ENCODE measurements at regions not wholly inside any gene's neighbourhood (a gene's known extent, or its start where the extent isn't known, plus 50 kb on each side); places are given as distances from the start of the nearest gene placed in this dataset.
"Not testable (repeated sequence)": the region's sequence is repeated elsewhere in the genome, so short reads cannot be mapped to it uniquely, and the experiment has no call there.

DNA sequence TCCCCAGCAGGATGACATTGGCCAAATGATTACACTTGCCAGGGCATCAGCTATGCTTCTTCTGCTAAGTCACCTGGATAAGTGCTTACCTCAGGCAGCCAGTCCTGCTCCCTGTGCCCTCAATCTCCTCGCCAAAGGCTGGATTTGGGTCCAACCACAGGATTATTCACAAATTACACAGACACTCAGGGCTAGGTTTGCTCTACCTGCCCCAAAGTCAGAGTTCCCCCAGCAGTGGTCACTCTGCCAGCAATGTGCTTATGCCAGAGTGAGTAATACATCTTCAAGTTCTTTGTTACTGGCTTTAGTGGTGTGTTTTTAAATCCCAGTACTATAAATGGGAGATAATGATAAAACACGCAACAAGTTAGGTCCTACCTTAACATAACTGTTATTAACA lies 189.7 kb upstream of the SEMA3D start:
- TF ChIP-seq, protein P1, sequence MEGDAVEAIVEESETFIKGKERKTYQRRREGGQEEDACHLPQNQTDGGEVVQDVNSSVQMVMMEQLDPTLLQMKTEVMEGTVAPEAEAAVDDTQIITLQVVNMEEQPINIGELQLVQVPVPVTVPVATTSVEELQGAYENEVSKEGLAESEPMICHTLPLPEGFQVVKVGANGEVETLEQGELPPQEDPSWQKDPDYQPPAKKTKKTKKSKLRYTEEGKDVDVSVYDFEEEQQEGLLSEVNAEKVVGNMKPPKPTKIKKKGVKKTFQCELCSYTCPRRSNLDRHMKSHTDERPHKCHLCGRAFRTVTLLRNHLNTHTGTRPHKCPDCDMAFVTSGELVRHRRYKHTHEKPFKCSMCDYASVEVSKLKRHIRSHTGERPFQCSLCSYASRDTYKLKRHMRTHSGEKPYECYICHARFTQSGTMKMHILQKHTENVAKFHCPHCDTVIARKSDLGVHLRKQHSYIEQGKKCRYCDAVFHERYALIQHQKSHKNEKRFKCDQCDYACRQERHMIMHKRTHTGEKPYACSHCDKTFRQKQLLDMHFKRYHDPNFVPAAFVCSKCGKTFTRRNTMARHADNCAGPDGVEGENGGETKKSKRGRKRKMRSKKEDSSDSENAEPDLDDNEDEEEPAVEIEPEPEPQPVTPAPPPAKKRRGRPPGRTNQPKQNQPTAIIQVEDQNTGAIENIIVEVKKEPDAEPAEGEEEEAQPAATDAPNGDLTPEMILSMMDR (conservative IDR thresholded peaks at IDR 0.05), result no peak
- H3K27ac ChIP-seq, result no peak overlapping the region

DNA sequence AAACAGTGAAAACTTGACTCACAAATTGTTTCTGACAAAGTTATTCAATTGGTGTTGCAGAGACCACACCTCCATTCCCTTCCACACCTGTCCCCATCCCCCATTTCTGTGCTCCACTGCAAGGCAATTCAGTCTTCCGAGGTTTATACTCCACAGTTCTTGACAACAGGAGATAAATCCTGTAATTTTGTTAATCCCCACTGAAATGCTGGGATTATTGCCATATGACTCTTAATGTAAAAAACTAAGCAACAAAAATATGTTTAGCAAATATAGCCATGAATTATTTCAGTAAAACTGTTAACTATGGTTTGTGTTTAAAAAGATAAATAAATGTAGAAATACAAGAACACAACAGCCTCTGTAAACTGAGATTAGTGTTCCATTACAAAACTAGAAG lies 170.1 kb upstream of the SEMA3D start:
- TF ChIP-seq, protein P1 (conservative IDR thresholded peaks at IDR 0.05), result no peak
- H3K27ac ChIP-seq, result no peak overlapping the region

DNA sequence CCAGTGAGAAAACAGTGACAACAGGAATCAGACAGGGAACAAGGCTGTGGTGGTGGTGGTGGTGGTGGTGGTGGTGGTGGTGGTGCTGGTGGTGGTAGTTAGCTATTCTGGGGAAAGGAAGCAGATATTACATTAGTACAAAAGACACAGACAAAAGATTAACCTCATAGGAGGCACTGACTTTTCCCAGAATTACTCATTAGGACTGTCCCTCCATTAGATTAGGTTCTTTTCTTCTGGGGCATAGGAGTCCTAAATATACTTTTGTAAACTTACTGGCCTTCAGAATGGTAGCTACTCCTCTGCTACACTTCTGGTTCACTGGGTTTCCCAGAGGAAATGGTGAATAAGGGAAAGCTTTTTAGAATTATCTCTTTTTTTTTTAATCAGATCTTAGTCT lies 156.6 kb upstream of the SEMA3D start:
- peak overlapping the region; percentile 41; the same call in 1 of the 2 replicates for H3K27ac ChIP-seq
- TF ChIP-seq, protein P1 (conservative IDR thresholded peaks at IDR 0.05), result no peak

GRCh38 chr7:85342781-85343180 lies 155.9 kb upstream of the SEMA3D start:
- TF ChIP-seq, protein P1 (conservative IDR thresholded peaks at IDR 0.05), result no peak
- peak overlapping the region; percentile 41; the same call in 1 of the 2 replicates for H3K27ac ChIP-seq

- TF ChIP-seq, protein P1 (conservative IDR thresholded peaks at IDR 0.05), result no peak
- no peak overlapping the region; the same call in 1 of the 2 replicates for H3K27ac ChIP-seq
Observed at GRCh38 chr7:85341973-85342372, 155.1 kb upstream of the SEMA3D start.

DNA sequence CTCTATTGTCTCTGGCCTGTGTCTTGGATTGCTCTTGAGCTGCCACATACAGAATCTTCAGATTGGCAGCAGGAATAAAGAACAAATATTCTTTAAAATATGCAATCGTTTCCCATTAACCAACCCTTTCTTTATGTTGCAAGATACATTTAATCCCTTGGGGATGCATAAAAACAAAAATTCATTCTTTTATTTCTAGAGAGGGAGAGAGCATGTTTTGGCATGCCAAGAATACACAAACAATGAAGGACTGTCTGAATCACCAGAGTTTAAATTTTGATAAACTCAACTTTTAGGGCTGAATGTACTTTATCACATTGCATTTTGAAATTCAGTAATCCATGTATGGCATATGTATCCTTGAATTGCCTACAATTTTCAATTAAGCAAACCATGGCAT lies 154.3 kb upstream of the SEMA3D start:
- no peak overlapping the region for H3K27ac ChIP-seq
- TF ChIP-seq, protein P1 (conservative IDR thresholded peaks at IDR 0.05), result no peak

- H3K27ac ChIP-seq, result no peak overlapping the region
- TF ChIP-seq, protein P1 (conservative IDR thresholded peaks at IDR 0.05), result no peak
Observed at GRCh38 chr7:85336086-85336485, 149.2 kb upstream of the SEMA3D start.

DNA sequence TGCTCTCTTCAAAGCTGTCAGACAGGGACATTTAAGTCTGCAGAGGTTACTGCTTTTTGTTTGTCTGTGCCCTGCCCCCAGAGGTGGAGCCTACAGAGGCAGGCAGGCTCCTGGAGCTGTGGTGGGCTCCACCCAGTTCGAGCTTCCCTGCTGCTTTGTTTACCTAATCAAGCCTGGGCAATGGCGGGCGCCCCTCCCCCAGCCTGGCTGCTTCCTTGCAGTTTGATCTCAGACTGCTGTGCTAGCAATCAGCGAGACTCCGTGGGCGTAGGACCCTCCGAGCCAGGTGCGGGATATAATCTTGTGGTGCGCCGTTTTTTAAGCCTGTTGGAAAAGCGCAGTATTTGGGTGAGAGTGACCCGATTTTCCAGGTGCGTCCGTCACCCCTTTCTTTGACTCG lies 148.3 kb upstream of the SEMA3D start:
- not testable (repeated sequence) for H3K27ac ChIP-seq
